ENCODE measurements at regions not wholly inside any gene's neighbourhood (a gene's known extent, or its start where the extent isn't known, plus 50 kb on each side); places are given as distances from the start of the nearest gene placed in this dataset.

DNA sequence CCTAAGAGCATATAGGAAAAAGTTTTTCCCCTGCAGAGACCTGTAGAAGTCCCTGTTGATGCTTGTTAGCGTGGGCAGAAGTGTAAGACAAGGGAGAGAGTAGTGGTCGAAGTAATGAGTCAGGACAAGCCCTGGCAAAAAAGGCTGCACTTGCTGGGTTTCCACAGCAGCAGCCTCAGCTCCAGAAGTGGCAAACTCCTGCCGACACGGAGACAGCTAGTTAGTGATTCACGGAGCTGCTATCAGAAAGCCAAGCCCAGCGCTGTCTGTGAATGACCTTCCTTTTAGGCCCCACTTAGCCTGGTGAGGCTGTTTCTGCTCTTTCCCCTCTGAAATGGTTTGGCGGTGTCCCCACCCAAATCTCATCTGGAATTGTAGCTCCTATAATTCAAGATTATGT is 109.1 kb downstream of the FAM50B start:
- TF ChIP-seq, protein P1, sequence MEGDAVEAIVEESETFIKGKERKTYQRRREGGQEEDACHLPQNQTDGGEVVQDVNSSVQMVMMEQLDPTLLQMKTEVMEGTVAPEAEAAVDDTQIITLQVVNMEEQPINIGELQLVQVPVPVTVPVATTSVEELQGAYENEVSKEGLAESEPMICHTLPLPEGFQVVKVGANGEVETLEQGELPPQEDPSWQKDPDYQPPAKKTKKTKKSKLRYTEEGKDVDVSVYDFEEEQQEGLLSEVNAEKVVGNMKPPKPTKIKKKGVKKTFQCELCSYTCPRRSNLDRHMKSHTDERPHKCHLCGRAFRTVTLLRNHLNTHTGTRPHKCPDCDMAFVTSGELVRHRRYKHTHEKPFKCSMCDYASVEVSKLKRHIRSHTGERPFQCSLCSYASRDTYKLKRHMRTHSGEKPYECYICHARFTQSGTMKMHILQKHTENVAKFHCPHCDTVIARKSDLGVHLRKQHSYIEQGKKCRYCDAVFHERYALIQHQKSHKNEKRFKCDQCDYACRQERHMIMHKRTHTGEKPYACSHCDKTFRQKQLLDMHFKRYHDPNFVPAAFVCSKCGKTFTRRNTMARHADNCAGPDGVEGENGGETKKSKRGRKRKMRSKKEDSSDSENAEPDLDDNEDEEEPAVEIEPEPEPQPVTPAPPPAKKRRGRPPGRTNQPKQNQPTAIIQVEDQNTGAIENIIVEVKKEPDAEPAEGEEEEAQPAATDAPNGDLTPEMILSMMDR (IDR thresholded peaks at IDR 0.05), result no peak
- TF ChIP-seq POLR2A (IDR thresholded peaks at IDR 0.05) (no peak), POLR2AphosphoS5 (IDR thresholded peaks at IDR 0.05) (no peak)

Data from upper lobe of left lung (tissue), 4 donors.